SH-SY5Y (cell line): ENCODE measurements at regions not wholly inside any gene's neighbourhood (a gene's known extent, or its start where the extent isn't known, plus 50 kb on each side); places are given as distances from the start of the nearest gene placed in this dataset.

Experiments used
- GATA2 ChIP-seq: IDR thresholded peaks from 2 replicates; pipeline ENCODE4 v1.6.1; 2011; ENCODE audit warnings: mild to moderate bottlenecking, low read depth, low read length
- GATA3 ChIP-seq: IDR thresholded peaks from 2 replicates; pipeline ENCODE4 v1.6.1; 2011; ENCODE audit warnings: low read depth, mild to moderate bottlenecking, low read length, moderate library complexity

GRCh38 chr2:9708683-9709538, 78.1 kb upstream of the YWHAQ start:
- no peak for TF ChIP-seq GATA3
- no peak for TF ChIP-seq GATA2
